Sigmoid colon (tissue), 6 donors: ENCODE measurements at regions not wholly inside any gene's neighbourhood (a gene's known extent, or its start where the extent isn't known, plus 50 kb on each side); places are given as distances from the start of the nearest gene placed in this dataset.

Experiments
- DNase-seq: peaks from one replicate; pipeline ENCODE4 v3.0.0-alpha.2; 2019
- H3K27ac ChIP-seq, 4 donors: fragments of 200-600 bp; sonication (generic); one replicate each; pipeline ENCODE4 v1.5.1; 2016 to 2019; ENCODE audit warnings: mild to moderate bottlenecking in 1 of 4
- H3K27me3 ChIP-seq, 3 donors: fragments of 200-600 bp; sonication (generic); one replicate each; pipeline ENCODE4 v1.5.1; 2019; ENCODE audit warnings: mild to moderate bottlenecking in 1 of 3
- H3K36me3 ChIP-seq, 4 donors: fragments of 200-600 bp; sonication (generic); one replicate each; pipeline ENCODE4 v1.5.1; 2016 to 2019
- H3K4me1 ChIP-seq, 4 donors: fragments of 200-600 bp; sonication (generic); one replicate each; pipeline ENCODE4 v1.5.1; 2017 to 2019
- H3K4me3 ChIP-seq, 4 donors: fragments of 200-600 bp; sonication (generic); one replicate each; pipeline ENCODE4 v1.5.1; 2017 to 2019; ENCODE audit warnings: mild to moderate bottlenecking in 2 of 4, moderate library complexity in 1 of 4
- H3K9me3 ChIP-seq, 4 donors: fragments of 200-600 bp in 3 of 4; sonication (generic) in 3 of 4; one replicate each; pipeline versions ENCODE4 v1.5.1 to v1.6.1; 2013 to 2019
- CTCF ChIP-seq, 4 experiments: fragments of 450-650 bp in 3 of 4; fragments of 200-600 bp in 1 of 4; IDR thresholded peaks; one replicate each; pipeline ENCODE4 v1.5.1; 2016 to 2019; ENCODE audit warnings: antibody characterized with exemption in 4 of 4, mild to moderate bottlenecking in 3 of 4, moderate library complexity in 2 of 4
- EP300 ChIP-seq, 4 donors: sonication (generic); formaldehyde crosslinking; IDR thresholded peaks; one replicate each; pipeline ENCODE4 v1.6.1; 2017; ENCODE audit warnings: antibody characterized with exemption in 4 of 4
- POLR2A ChIP-seq, 2 donors: fragments of 450-650 bp; IDR thresholded peaks; one replicate each; pipeline ENCODE4 v1.6.1; 2016; ENCODE audit warnings: antibody characterized with exemption in 2 of 2, mild to moderate bottlenecking in 2 of 2, moderate library complexity in 2 of 2
- POLR2AphosphoS5 ChIP-seq, 4 donors: sonication (generic); formaldehyde crosslinking; IDR thresholded peaks; one replicate each; pipeline ENCODE4 v1.6.1; 2017; ENCODE audit warnings: antibody characterized with exemption in 4 of 4
- WGBS, 2 donors: extraction: QIAGEN DNeasy Blood & Tissue Kit; methylation state at CpG; one replicate each; pipeline ENCODE4 v1.1.7; 2013; 5-methylcytosine and 5-hydroxymethylcytosine counted together
- intact Hi-C: fragments of 100-400 bp; cut with DNase I; formaldehyde crosslinking; loops from one replicate; pipeline ENCODE4 v1.15.1; 2023
- donor health status: healthy with polysubstance abuse.
- donor health status: healthy.

DNA sequence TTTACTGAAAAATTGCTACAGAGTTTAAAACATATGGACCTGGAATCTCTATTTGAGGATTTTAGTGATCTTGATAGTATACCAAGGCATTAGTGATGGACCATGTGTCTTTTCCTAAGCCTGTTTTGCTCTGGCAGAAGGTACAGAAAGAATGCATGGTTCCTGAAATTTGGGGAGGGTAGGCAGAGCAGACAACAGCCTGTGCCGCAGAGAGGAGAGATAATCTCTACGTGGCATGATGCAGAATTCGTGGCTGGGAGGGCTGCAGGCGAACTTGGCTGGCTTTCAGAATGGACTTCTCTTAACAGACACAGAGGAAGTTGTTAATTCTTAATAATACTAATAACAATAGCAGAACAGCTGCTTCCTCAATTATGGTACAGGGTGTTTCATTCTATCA lies 137.5 kb upstream of the FOXB1 start:
- WGBS, 2 donors = 39 to 45% methylated on average over 4 of the region's 4 CpGs
- no peak for DNase-seq
- Histone ChIP-seq H3K9me3 (no peaks in the 10 kb centered on the region), H3K36me3 (no peaks in the 10 kb centered on the region), H3K4me1 (no peaks in the 10 kb centered on the region), H3K27ac (no peak overlapping the region), H3K4me3 (no peak overlapping the region), H3K27me3 (no peaks in the 10 kb centered on the region)
- intact Hi-C loops = no loop called here
- no peak for TF ChIP-seq POLR2A (IDR thresholded peaks at IDR 0.05)
- TF ChIP-seq POLR2AphosphoS5 (IDR thresholded peaks at IDR 0.05) = no peak

DNA sequence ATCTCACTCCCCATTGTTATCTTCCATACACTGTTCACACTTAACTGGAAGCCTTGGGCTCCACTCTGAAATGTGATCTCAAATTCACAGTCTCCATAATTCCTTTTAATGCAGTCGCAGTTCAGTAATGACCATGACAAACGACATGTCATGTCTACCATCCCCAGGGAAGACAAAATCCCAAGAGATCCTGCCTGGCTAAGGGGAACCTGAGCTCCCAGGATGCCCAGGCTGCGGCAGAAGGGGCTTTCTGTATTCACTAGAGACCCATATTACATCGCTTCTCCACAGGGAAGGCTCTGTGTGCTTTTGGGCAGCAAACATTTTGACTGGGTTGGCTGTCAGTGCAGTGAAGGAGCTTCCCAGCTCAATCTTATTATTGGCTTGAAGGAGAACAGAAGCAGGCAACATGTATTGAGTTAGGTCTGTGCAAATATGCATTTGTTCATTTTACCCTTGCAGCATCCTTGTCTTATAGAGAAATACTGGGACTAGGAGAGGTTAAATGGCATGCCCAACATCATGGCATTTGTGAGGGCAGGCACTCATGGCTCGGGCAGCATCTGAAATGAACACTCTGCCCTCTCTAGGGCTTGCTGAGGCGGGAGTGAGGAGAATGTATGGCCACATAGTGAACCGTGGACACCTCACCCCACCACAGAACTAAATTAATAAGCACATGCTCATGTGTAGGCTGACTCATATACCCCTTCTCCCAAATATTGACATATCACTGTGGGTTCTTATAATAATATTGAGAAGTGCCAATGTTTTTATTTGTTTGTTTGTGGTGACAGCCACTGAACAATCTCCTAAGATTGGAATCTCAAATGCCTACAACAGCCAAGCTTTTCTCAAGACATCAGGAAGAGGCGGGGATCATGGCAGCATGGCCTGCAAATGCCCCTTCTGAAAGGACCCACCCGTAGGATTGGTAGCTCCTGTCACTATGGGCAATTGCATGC lies 141.6 kb upstream of the FOXB1 start:
- no peaks in the 10 kb centered on the region for H3K27me3 ChIP-seq
- H3K9me3 ChIP-seq = no peaks in the 10 kb centered on the region
- intact Hi-C loops = no loop called here
- WGBS, 2 donors = 70 to 71% methylated on average over 9 of the region's 9 CpGs
- H3K27ac ChIP-seq = no peak overlapping the region
- no peaks in the 10 kb centered on the region for H3K4me1 ChIP-seq
- H3K36me3 ChIP-seq = no peaks in the 10 kb centered on the region
- no peak for DNase-seq
- TF ChIP-seq POLR2A (IDR thresholded peaks at IDR 0.05) (no peak), CTCF (IDR thresholded peaks at IDR 0.05) (no peak), EP300 (IDR thresholded peaks at IDR 0.05) (no peak), POLR2AphosphoS5 (IDR thresholded peaks at IDR 0.05) (no peak)
- no peak overlapping the region for H3K4me3 ChIP-seq

GRCh38 chr15:59847968-59848367 lies 156.1 kb upstream of the FOXB1 start:
- no peaks in the 10 kb centered on the region for H3K36me3 ChIP-seq
- no peak for DNase-seq
- WGBS, 2 donors = 69 to 73% methylated on average over 3 of the region's 3 CpGs
- peaks cover 0 to 5% (median 0%) of the 10 kb centered on the region in 3 donors for H3K27me3 ChIP-seq
- no peaks in the 10 kb centered on the region for H3K9me3 ChIP-seq
- no peak overlapping the region for H3K27ac ChIP-seq
- H3K4me1 ChIP-seq = no peaks in the 10 kb centered on the region
- H3K4me3 ChIP-seq = no peak overlapping the region
- intact Hi-C loops = no loop called here
- no peak for TF ChIP-seq CTCF (IDR thresholded peaks at IDR 0.05)
- no peak for TF ChIP-seq POLR2AphosphoS5 (IDR thresholded peaks at IDR 0.05)
- no peak for TF ChIP-seq EP300 (IDR thresholded peaks at IDR 0.05)
- TF ChIP-seq POLR2A (IDR thresholded peaks at IDR 0.05) = no peak

GRCh38 chr15:59845942-59846499 lies 156.9 kb upstream of the BNIP2 start:
- TF ChIP-seq EP300 (IDR thresholded peaks at IDR 0.05) = no peak
- TF ChIP-seq POLR2AphosphoS5 (IDR thresholded peaks at IDR 0.05) = no peak
- Histone ChIP-seq H3K4me3 (no peak overlapping the region), H3K27me3 (peaks cover 0 to 5% (median 0%) of the 10 kb centered on the region in 3 donors), H3K36me3 (no peaks in the 10 kb centered on the region), H3K4me1 (no peaks in the 10 kb centered on the region), H3K9me3 (no peaks in the 10 kb centered on the region), H3K27ac (no peak overlapping the region)
- WGBS, 2 donors = 90 to 92% methylated on average over 10 of the region's 10 CpGs
- DNase-seq = no peak
- intact Hi-C loops = no loop called here

GRCh38 chr15:59843609-59844008 lies 154.5 kb upstream of the BNIP2 start:
- H3K4me3 ChIP-seq = no peak overlapping the region
- no peak for DNase-seq
- intact Hi-C loops = no loop called here
- H3K4me1 ChIP-seq = no peaks in the 10 kb centered on the region
- TF ChIP-seq POLR2A (IDR thresholded peaks at IDR 0.05) (no peak), CTCF (IDR thresholded peaks at IDR 0.05) (no peak), POLR2AphosphoS5 (IDR thresholded peaks at IDR 0.05) (no peak), EP300 (IDR thresholded peaks at IDR 0.05) (no peak)
- H3K9me3 ChIP-seq = no peaks in the 10 kb centered on the region
- no peaks in the 10 kb centered on the region for H3K36me3 ChIP-seq
- no peaks in the 10 kb centered on the region for H3K27me3 ChIP-seq
- H3K27ac ChIP-seq = no peak overlapping the region
- 58 to 70% methylated on average over 4 of the region's 4 CpGs for WGBS, 2 donors
